Neural crest cell (in vitro differentiated cells): ENCODE measurements at regions not wholly inside any gene's neighbourhood (a gene's known extent, or its start where the extent isn't known, plus 50 kb on each side); places are given as distances from the start of the nearest gene placed in this dataset.

Source experiments
- DNase-seq: peaks from one replicate; pipeline ENCODE4 v3.0.0; 2021; ENCODE audit warnings: low read depth, mixed read lengths, low spot score
- H3K27ac Mint-ChIP-seq: one replicate; pipeline ENCODE4 v1.8.0; 2021; ENCODE audit warnings: mild to moderate bottlenecking, mixed read lengths; ENCODE audit not compliant: unreplicated experiment
- H3K27me3 Mint-ChIP-seq: 2 replicates; pipeline ENCODE4 v1.8.0; 2021; ENCODE audit warnings: low read depth, mild to moderate bottlenecking, mixed read lengths
- H3K36me3 Mint-ChIP-seq: 2 replicates; pipeline ENCODE4 v1.8.0; 2021; ENCODE audit warnings: low read depth, mild to moderate bottlenecking, mixed read lengths
- H3K4me1 Mint-ChIP-seq: 2 replicates; pipeline ENCODE4 v1.8.0; 2021; ENCODE audit warnings: mixed read lengths
- H3K4me3 Mint-ChIP-seq: one replicate; pipeline ENCODE4 v1.8.0; 2021; ENCODE audit warnings: mild to moderate bottlenecking, mixed read lengths
- H3K9me3 Mint-ChIP-seq: 2 replicates; pipeline ENCODE4 v1.8.0; 2021; ENCODE audit warnings: mixed read lengths
- CTCF ChIP-seq: fragments of 200-600 bp; sonication (generic); conservative IDR thresholded peaks from 2 replicates; pipeline ENCODE4 v1.5.0; 2021; ENCODE audit warnings: antibody characterized with exemption, mild to moderate bottlenecking

GRCh38 chr14:101369194-101369915 is 191.9 kb upstream of the DIO3 start:
- DNase-seq: no peak
- no peak for TF ChIP-seq CTCF
- H3K27me3 Mint-ChIP-seq: no peaks in the 10 kb centered on the region
- H3K36me3 Mint-ChIP-seq: no peaks in the 10 kb centered on the region
- peaks cover 8% of the 10 kb centered on the region for H3K4me1 Mint-ChIP-seq
- H3K9me3 Mint-ChIP-seq: no peaks in the 10 kb centered on the region
- no peak overlapping the region for H3K27ac Mint-ChIP-seq
- no peak overlapping the region for H3K4me3 Mint-ChIP-seq

GRCh38 chr14:101369916-101370592 is 191.2 kb upstream of the DIO3 start:
- Mint-ChIP-seq H3K27ac (no peak overlapping the region), H3K9me3 (no peaks in the 10 kb centered on the region), H3K4me3 (no peak overlapping the region), H3K4me1 (peaks cover 9% of the 10 kb centered on the region), H3K27me3 (peaks cover 3% of the 10 kb centered on the region), H3K36me3 (no peaks in the 10 kb centered on the region)
- TF ChIP-seq CTCF: no peak
- DNase-seq: no peak

- Mint-ChIP-seq H3K36me3 (no peaks in the 10 kb centered on the region), H3K4me1 (peaks cover 9% of the 10 kb centered on the region), H3K27ac (no peak overlapping the region), H3K4me3 (no peak overlapping the region), H3K9me3 (no peaks in the 10 kb centered on the region), H3K27me3 (peaks cover 3% of the 10 kb centered on the region)
- no peak for DNase-seq
- no peak for TF ChIP-seq CTCF
Observed at GRCh38 chr14:101370593-101371569, 190.4 kb upstream of the DIO3 start.

- Mint-ChIP-seq H3K4me1 (peaks cover 9% of the 10 kb centered on the region), H3K36me3 (no peaks in the 10 kb centered on the region), H3K27me3 (peaks cover 9% of the 10 kb centered on the region), H3K9me3 (no peaks in the 10 kb centered on the region), H3K4me3 (no peak overlapping the region), H3K27ac (no peak overlapping the region)
- no peak for TF ChIP-seq CTCF
- DNase-seq: no peak
Observed at GRCh38 chr14:101371799-101372793, 189.2 kb upstream of the DIO3 start.
